ENCODE measurements at regions not wholly inside any gene's neighbourhood (a gene's known extent, or its start where the extent isn't known, plus 50 kb on each side); places are given as distances from the start of the nearest gene placed in this dataset.

DNA sequence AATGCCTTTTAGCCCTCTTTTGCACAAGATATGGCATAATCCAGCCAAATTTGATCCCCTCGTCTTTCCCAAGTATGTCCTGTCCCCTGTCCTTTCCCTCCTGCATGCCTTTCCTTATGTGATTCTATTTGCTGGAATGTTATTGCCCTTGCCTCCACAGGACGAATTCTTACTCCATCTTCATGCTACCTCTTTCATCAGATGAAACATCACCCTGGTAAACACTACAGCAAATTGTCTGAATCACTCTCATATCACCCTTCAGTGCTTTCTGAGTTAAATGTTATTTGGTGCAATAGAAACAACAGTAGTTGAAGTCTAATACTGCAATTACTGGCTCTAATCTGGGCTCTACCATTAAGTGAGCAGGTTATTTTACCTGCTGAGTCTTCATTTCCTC, 52.2 kb upstream of the FAT1 start:
- no peak for TF ChIP-seq POLR2AphosphoS5 (IDR thresholded peaks at IDR 0.05; ENCODE audit: low read depth, low read length)
- TF ChIP-seq, protein P1, sequence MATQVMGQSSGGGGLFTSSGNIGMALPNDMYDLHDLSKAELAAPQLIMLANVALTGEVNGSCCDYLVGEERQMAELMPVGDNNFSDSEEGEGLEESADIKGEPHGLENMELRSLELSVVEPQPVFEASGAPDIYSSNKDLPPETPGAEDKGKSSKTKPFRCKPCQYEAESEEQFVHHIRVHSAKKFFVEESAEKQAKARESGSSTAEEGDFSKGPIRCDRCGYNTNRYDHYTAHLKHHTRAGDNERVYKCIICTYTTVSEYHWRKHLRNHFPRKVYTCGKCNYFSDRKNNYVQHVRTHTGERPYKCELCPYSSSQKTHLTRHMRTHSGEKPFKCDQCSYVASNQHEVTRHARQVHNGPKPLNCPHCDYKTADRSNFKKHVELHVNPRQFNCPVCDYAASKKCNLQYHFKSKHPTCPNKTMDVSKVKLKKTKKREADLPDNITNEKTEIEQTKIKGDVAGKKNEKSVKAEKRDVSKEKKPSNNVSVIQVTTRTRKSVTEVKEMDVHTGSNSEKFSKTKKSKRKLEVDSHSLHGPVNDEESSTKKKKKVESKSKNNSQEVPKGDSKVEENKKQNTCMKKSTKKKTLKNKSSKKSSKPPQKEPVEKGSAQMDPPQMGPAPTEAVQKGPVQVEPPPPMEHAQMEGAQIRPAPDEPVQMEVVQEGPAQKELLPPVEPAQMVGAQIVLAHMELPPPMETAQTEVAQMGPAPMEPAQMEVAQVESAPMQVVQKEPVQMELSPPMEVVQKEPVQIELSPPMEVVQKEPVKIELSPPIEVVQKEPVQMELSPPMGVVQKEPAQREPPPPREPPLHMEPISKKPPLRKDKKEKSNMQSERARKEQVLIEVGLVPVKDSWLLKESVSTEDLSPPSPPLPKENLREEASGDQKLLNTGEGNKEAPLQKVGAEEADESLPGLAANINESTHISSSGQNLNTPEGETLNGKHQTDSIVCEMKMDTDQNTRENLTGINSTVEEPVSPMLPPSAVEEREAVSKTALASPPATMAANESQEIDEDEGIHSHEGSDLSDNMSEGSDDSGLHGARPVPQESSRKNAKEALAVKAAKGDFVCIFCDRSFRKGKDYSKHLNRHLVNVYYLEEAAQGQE (IDR thresholded peaks at IDR 0.05; ENCODE audit: insufficient read depth in 1 of 2, low read depth in 2 of 2, low read length in 2 of 2): no peak

DNA sequence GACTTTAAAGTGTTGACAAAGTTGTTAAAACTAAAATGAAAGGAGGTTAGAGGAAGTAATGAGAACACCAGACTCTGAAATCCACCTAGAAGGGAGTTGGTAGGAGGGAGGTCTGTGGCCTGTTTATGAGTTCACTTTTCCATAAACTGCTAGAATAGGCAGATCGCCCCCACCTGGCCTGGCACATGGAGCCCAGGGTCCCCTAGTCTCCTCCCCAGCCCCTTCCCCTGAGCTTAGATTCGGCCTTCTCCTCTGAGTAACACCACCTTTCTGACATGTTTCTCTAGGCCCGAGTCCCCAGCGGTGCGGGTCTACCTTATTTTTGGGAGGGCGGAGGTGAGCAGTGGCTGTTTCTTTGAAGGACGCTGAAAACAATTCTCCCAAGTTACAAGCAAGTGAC, 54.5 kb upstream of the FAT1 start:
- TF ChIP-seq, protein P1 (IDR thresholded peaks at IDR 0.05; ENCODE audit: insufficient read depth in 1 of 2, low read depth in 2 of 2, low read length in 2 of 2): no peak
- no peak for TF ChIP-seq FOXP2 (optimal IDR thresholded peaks at IDR 0.05; ENCODE audit: borderline replicate concordance, extremely low read depth, extremely low read length, insufficient read depth)
- TF ChIP-seq POLR2AphosphoS5 (IDR thresholded peaks at IDR 0.05; ENCODE audit: low read depth, low read length): no peak
- no peak for TF ChIP-seq SIN3A (IDR thresholded peaks at IDR 0.05; ENCODE audit: borderline replicate concordance, insufficient read depth, low read length)
- TF ChIP-seq TAF1 (IDR thresholded peaks at IDR 0.05; ENCODE audit: borderline replicate concordance, insufficient read depth, low read length): no peak

DNA sequence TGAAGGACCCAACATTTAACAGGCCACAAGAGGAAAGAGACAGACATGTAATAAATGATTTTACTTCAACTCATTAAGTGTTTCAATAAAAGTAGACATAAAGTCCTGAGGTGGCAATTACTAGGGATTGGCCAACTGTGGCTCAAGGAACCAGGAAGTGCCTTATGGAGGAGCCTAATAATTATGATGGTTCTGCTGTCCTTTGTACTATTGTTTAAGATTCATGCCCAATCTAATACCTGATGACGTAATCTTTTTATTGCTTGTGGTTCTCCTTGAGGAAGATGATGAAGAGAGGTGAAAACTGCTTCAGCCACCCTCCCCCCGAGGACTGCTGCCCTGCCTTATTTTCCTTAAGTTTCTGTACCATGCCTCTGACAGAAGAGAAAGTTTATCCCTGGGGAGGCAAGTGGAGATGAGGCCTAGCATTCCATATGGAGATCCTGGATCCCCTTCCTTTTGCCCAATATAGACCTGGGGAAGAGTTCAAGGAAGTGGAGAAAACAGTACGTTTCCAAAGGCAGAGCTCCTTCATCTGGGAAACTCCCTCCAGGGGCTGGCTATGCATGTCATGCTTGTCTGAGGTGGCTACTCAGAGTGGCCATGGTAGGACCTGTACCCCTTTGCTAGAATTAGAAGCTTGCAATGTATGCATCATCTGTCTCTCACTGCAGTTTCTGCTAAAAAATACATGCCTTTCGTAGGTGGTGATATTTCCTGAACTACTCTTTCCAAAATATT, 56.8 kb upstream of the FAT1 start:
- TF ChIP-seq, protein P1 (IDR thresholded peaks at IDR 0.05; ENCODE audit: insufficient read depth in 1 of 2, low read depth in 2 of 2, low read length in 2 of 2): no peak
- TF ChIP-seq TAF1 (IDR thresholded peaks at IDR 0.05; ENCODE audit: borderline replicate concordance, insufficient read depth, low read length) (no peak), POLR2AphosphoS5 (IDR thresholded peaks at IDR 0.05; ENCODE audit: low read depth, low read length) (no peak), FOXP2 (optimal IDR thresholded peaks at IDR 0.05; ENCODE audit: borderline replicate concordance, extremely low read depth, extremely low read length, insufficient read depth) (no peak), SIN3A (IDR thresholded peaks at IDR 0.05; ENCODE audit: borderline replicate concordance, insufficient read depth, low read length) (no peak)

DNA sequence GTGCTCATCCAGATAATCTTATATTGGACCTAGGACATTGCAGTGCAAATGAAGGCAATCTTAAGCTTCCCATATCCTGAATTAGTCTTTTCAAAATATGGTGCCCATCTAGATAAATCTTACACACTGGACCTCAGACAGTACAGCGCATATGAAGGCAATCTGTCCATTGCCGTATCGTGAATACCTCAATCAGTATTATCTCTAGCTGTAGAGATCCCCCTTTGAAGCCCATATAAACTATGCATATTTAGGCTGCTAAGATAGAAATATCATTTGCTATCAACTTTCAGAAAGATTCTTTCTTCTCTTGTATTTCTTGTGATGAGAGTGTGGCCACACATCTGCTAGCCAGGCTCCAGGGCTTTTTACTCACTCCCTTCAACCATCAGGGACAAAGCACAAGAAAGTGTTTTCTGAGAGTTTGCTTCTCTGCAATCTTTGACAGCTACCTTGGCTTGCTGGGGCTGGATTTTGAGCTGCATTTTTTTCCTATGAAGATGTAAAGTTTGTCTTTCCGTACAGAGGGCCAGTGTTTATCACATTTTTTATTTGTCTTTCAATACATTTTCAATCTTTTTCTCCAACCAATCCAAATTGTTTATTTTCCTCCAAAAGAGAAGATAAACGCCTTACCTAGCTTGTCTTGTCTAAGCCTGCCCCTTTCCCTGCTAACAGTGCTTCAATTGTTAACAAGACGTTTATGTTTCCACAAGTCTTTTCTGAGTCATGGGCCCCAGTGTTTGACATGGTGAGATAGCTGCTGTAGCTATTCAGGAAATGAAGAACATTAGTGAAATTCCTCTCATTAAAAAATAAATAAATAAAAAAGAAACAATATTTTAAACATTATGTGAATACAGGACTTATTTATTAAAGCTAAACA, 57.6 kb upstream of the FAT1 start:
- TF ChIP-seq FOXP2 (optimal IDR thresholded peaks at IDR 0.05; ENCODE audit: borderline replicate concordance, extremely low read depth, extremely low read length, insufficient read depth) (no peak), TAF1 (IDR thresholded peaks at IDR 0.05; ENCODE audit: borderline replicate concordance, insufficient read depth, low read length) (no peak), SIN3A (IDR thresholded peaks at IDR 0.05; ENCODE audit: borderline replicate concordance, insufficient read depth, low read length) (no peak)
- TF ChIP-seq, protein P1 (IDR thresholded peaks at IDR 0.05; ENCODE audit: insufficient read depth in 1 of 2, low read depth in 2 of 2, low read length in 2 of 2): no peak
